SKM-1 treated with dmso at 0.1 percent for 144 hours (cell line): ENCODE measurements at regions not wholly inside any gene's neighbourhood (a gene's known extent, or its start where the extent isn't known, plus 50 kb on each side); places are given as distances from the start of the nearest gene placed in this dataset.

Experiments used
- DNase-seq: peaks from one replicate; lab custom pipeline; 2025; ENCODE audit not compliant: unreplicated experiment; lab: John Stamatoyannopoulos, UW

GRCh38 chr5:54655266-54655665 lies 137.7 kb downstream of the SNX18 start:
- DNase-seq, result no peak

GRCh38 chr5:54653956-54654614 lies 136.5 kb downstream of the SNX18 start:
- peak; percentile 78 for DNase-seq

GRCh38 chr5:54651482-54652076 lies 134.0 kb downstream of the SNX18 start:
- DNase-seq, result no peak

GRCh38 chr5:54649041-54649504 lies 131.5 kb downstream of the SNX18 start:
- no peak for DNase-seq

- peak; percentile 77 for DNase-seq
These were observed 129.0 kb downstream of the SNX18 start for GRCh38 chr5:54646356-54647101.

GRCh38 chr5:54645882-54646355 lies 128.4 kb downstream of the SNX18 start:
- no peak for DNase-seq

GRCh38 chr5:54644226-54644625 lies 126.7 kb downstream of the SNX18 start:
- no peak for DNase-seq

- DNase-seq, result no peak
These were observed 126.1 kb downstream of the SNX18 start for GRCh38 chr5:54643685-54644106.

- no peak for DNase-seq
These were observed 122.1 kb downstream of the SNX18 start for GRCh38 chr5:54639621-54640020.

- DNase-seq, result no peak
These were observed 120.5 kb downstream of the SNX18 start for GRCh38 chr5:54638106-54638505.

- no peak for DNase-seq
These were observed 120.1 kb downstream of the SNX18 start for GRCh38 chr5:54637654-54638053.

GRCh38 chr5:54634089-54634488 lies 116.5 kb downstream of the SNX18 start:
- no peak for DNase-seq

GRCh38 chr5:54632131-54632701 lies 114.7 kb downstream of the SNX18 start:
- DNase-seq, result no peak

- no peak for DNase-seq
These were observed 113.3 kb downstream of the SNX18 start for GRCh38 chr5:54630738-54631359.

GRCh38 chr5:54629115-54629514 lies 111.6 kb downstream of the SNX18 start:
- DNase-seq, result no peak

GRCh38 chr5:54628050-54628449 lies 110.5 kb downstream of the SNX18 start:
- no peak for DNase-seq

- no peak for DNase-seq
These were observed 108.8 kb downstream of the SNX18 start for GRCh38 chr5:54626407-54626806.

GRCh38 chr5:54624805-54625568 lies 107.4 kb downstream of the SNX18 start:
- no peak for DNase-seq

- no peak for DNase-seq
These were observed 104.2 kb downstream of the SNX18 start for GRCh38 chr5:54621709-54622108.

- no peak for DNase-seq
These were observed 103.5 kb downstream of the SNX18 start for GRCh38 chr5:54621048-54621447.
